PFSK-1 (cell line): ENCODE measurements at regions not wholly inside any gene's neighbourhood (a gene's known extent, or its start where the extent isn't known, plus 50 kb on each side); places are given as distances from the start of the nearest gene placed in this dataset.

Source experiments
- FOXP2 ChIP-seq: optimal IDR thresholded peaks from 2 replicates; pipeline ENCODE3; 2011; ENCODE audit warnings: borderline replicate concordance, control low read depth, inconsistent platforms; ENCODE audit not compliant: insufficient read depth; ENCODE audit errors: extremely low read length, extremely low read depth
- POLR2AphosphoS5 ChIP-seq: IDR thresholded peaks from 2 replicates; pipeline ENCODE4 v1.6.1; 2012; ENCODE audit warnings: low read depth, mild to moderate bottlenecking, control low read depth, low read length, moderate library complexity
- REST ChIP-seq, 2 experiments: IDR thresholded peaks; 2 replicates each; pipeline versions ENCODE4 v1.6.1 to v1.8.0; 2011 to 2012; ENCODE audit warnings: low read depth in 2 of 2, low read length in 2 of 2, control low read depth in 1 of 2, inconsistent platforms in 1 of 2, mild to moderate bottlenecking in 1 of 2, moderate library complexity in 1 of 2; ENCODE audit not compliant: insufficient read depth in 1 of 2
- SIN3A ChIP-seq: IDR thresholded peaks from 2 replicates; pipeline ENCODE4 v1.6.1; 2012; ENCODE audit warnings: mild to moderate bottlenecking, low read length, moderate library complexity, borderline replicate concordance; ENCODE audit not compliant: insufficient read depth
- TAF1 ChIP-seq: IDR thresholded peaks from 2 replicates; pipeline ENCODE4 v1.6.1; 2012; ENCODE audit warnings: low read length, control low read depth, borderline replicate concordance; ENCODE audit not compliant: insufficient read depth

- TF ChIP-seq POLR2AphosphoS5 (no peak), SIN3A (no peak), TAF1 (no peak)
Observed at GRCh38 chr12:108076556-108076955, 52.5 kb upstream of the WSCD2 start.

DNA sequence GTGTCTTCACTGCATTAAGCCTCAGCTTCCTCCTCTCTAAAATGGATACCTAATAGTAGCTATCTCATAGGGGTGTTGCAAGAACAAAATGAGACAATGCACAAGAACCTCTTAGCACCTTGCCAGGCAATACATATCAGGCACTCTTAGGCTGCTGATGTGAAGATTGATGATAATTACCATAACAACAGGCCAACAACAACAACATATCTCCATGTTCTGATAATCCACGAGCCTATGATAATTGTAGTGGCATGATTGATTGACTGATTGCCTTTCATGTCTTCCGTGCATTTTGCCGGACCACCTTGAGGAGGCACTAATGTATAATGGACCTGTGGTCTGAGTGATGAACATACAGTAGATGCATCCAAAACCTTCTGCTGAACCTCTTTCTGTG is 50.7 kb upstream of the WSCD2 start:
- TF ChIP-seq FOXP2 (no peak), SIN3A (no peak), REST (IDR thresholded peaks at IDR 0.05; ENCODE audit: insufficient read depth in 1 of 2, low read depth in 2 of 2, low read length in 2 of 2) (no peak), TAF1 (no peak), POLR2AphosphoS5 (no peak)
